ENCODE measurements at regions not wholly inside any gene's neighbourhood (a gene's known extent, or its start where the extent isn't known, plus 50 kb on each side); places are given as distances from the start of the nearest gene placed in this dataset.
"Not testable (repeated sequence)": the region's sequence is repeated elsewhere in the genome, so short reads cannot be mapped to it uniquely, and the experiment has no call there.

GRCh38 chr1:60940685-60941084, 141.7 kb upstream of the NFIA start:
- TF ChIP-seq CTCF (IDR thresholded peaks at IDR 0.05; ENCODE audit: low read depth, low read length); EZH2phosphoT487 (IDR thresholded peaks at IDR 0.05; ENCODE audit: low read depth): not testable (repeated sequence)

All from OCI-LY3 (cell line).